Esophagus squamous epithelium (tissue), 5 donors: ENCODE measurements at regions not wholly inside any gene's neighbourhood (a gene's known extent, or its start where the extent isn't known, plus 50 kb on each side); places are given as distances from the start of the nearest gene placed in this dataset.
"Not testable (repeated sequence)": the region's sequence is repeated elsewhere in the genome, so short reads cannot be mapped to it uniquely, and the experiment has no call there.

ENCODE experiments used
- DNase-seq: peaks from one replicate; lab custom pipeline; 2025; lab: John Stamatoyannopoulos, UW
- H3K27ac ChIP-seq, 4 donors: fragments of 200-600 bp; sonication (generic); one replicate each; pipeline ENCODE4 v1.5.1; 2016 to 2019; ENCODE audit warnings: mild to moderate bottlenecking in 1 of 4
- H3K27me3 ChIP-seq, 4 donors: fragments of 200-600 bp; sonication (generic); 1 replicate in 3 of 4; 2 replicates in 1 of 4; pipeline versions ENCODE4 v1.5.1 to v1.6.0; 2017 to 2021; ENCODE audit warnings: antibody characterized with exemption in 1 of 4
- H3K36me3 ChIP-seq, 3 donors: fragments of 200-600 bp; sonication (generic); one replicate each; pipeline ENCODE4 v1.5.1; 2016 to 2019
- H3K4me1 ChIP-seq, 3 donors: fragments of 200-600 bp; sonication (generic); one replicate each; pipeline ENCODE4 v1.5.1; 2017 to 2019
- H3K4me3 ChIP-seq, 4 donors: fragments of 200-600 bp; sonication (generic); 1 replicate in 3 of 4; 2 replicates in 1 of 4; pipeline ENCODE4 v1.5.1; 2016 to 2019; ENCODE audit warnings: mild to moderate bottlenecking in 2 of 4, moderate library complexity in 1 of 4
- H3K9me3 ChIP-seq, 3 donors: fragments of 200-600 bp; sonication (generic); one replicate each; pipeline ENCODE4 v1.5.1; 2016 to 2019
- CTCF ChIP-seq, 6 experiments: fragments of 450-650 bp in 4 of 6; fragments of 200-600 bp in 2 of 6; sonication (generic) in 2 of 6; IDR thresholded peaks; one replicate each; pipeline ENCODE4 v1.5.1; 2016 to 2019; ENCODE audit warnings: antibody characterized with exemption in 6 of 6, mild to moderate bottlenecking in 4 of 6, moderate library complexity in 4 of 6
- POLR2A ChIP-seq, 4 donors: fragments of 450-650 bp; IDR thresholded peaks; one replicate each; pipeline ENCODE4 v1.6.1; 2017; ENCODE audit warnings: antibody characterized with exemption in 4 of 4, mild to moderate bottlenecking in 4 of 4, moderate library complexity in 3 of 4
- WGBS, 2 donors: methylation state at CpG; one replicate each; pipeline ENCODE4 v1.1.5; 2018; 5-methylcytosine and 5-hydroxymethylcytosine counted together
- intact Hi-C: fragments of 100-400 bp; cut with DNase I; formaldehyde crosslinking; loops from one replicate; pipeline ENCODE4 v1.15.0; 2022
- donor health status: DM: yes; HTN: yes; CAD: no.

- H3K4me1 ChIP-seq: no peaks in the 10 kb centered on the region
- WGBS, 2 donors: 29 to 37% methylated on average over 7 of the region's 10 CpGs
- H3K4me3 ChIP-seq: no peak overlapping the region
- no peak overlapping the region for H3K27ac ChIP-seq
- no peak for DNase-seq
- H3K36me3 ChIP-seq: no peaks in the 10 kb centered on the region
- TF ChIP-seq CTCF (IDR thresholded peaks at IDR 0.05): peak; percentile 14 to 69 (median 58)
- TF ChIP-seq POLR2A (IDR thresholded peaks at IDR 0.05): no peak
- intact Hi-C loops: no loop called here
- H3K27me3 ChIP-seq: no peaks in the 10 kb centered on the region
- H3K9me3 ChIP-seq: no peaks in the 10 kb centered on the region
Measured at GRCh38 chr10:108544500-108545120, 1378.7 kb downstream of the XPNPEP1 start.

GRCh38 chr10:108533551-108533950 is 1369.0 kb upstream of the SORCS1 start:
- intact Hi-C loops, H3K27me3 ChIP-seq, H3K4me1 ChIP-seq, DNase-seq, H3K4me3 ChIP-seq, H3K36me3 ChIP-seq, H3K27ac ChIP-seq: not testable (repeated sequence)
- H3K9me3 ChIP-seq: peaks cover 0 to 17% (median 0%) of the 10 kb centered on the region in 3 donors
- WGBS, 2 donors: 54 to 65% methylated on average over 5 to 6 of the region's 6 CpGs

GRCh38 chr10:108523016-108523800 is 1358.7 kb upstream of the SORCS1 start:
- Histone ChIP-seq H3K27ac (no peak overlapping the region), H3K4me3 (no peak overlapping the region), H3K4me1 (no peaks in the 10 kb centered on the region), H3K36me3 (no peaks in the 10 kb centered on the region), H3K27me3 (no peaks in the 10 kb centered on the region), H3K9me3 (no peaks in the 10 kb centered on the region)
- intact Hi-C loops: no loop called here
- DNase-seq: no peak
- TF ChIP-seq CTCF (IDR thresholded peaks at IDR 0.05) (no peak), POLR2A (IDR thresholded peaks at IDR 0.05) (no peak)
- WGBS, 2 donors: 55 to 57% methylated on average over 4 of the region's 4 CpGs

- Histone ChIP-seq H3K27ac (no peak overlapping the region), H3K27me3 (no peaks in the 10 kb centered on the region), H3K4me1 (no peaks in the 10 kb centered on the region), H3K9me3 (no peaks in the 10 kb centered on the region), H3K4me3 (no peak overlapping the region), H3K36me3 (no peaks in the 10 kb centered on the region)
- intact Hi-C loops: no loop called here
- DNase-seq: no peak
- TF ChIP-seq POLR2A (IDR thresholded peaks at IDR 0.05) (no peak), CTCF (IDR thresholded peaks at IDR 0.05) (no peak)
- WGBS, 2 donors: 27 to 31% methylated on average over 8 of the region's 8 CpGs
Measured at GRCh38 chr10:108521827-108522492, 1357.5 kb upstream of the SORCS1 start.

- DNase-seq: no peak
- intact Hi-C loops: no loop called here
- Histone ChIP-seq H3K36me3 (no peaks in the 10 kb centered on the region), H3K4me3 (no peak overlapping the region), H3K27me3 (no peaks in the 10 kb centered on the region), H3K27ac (no peak overlapping the region), H3K4me1 (no peaks in the 10 kb centered on the region), H3K9me3 (no peaks in the 10 kb centered on the region)
- TF ChIP-seq CTCF (IDR thresholded peaks at IDR 0.05) (no peak), POLR2A (IDR thresholded peaks at IDR 0.05) (no peak)
- WGBS, 2 donors: 61 to 72% methylated on average over 2 of the region's 2 CpGs
Measured at GRCh38 chr10:108515821-108516220, 1351.3 kb upstream of the SORCS1 start.
